ENCODE measurements at regions not wholly inside any gene's neighbourhood (a gene's known extent, or its start where the extent isn't known, plus 50 kb on each side); places are given as distances from the start of the nearest gene placed in this dataset.
"Not testable (repeated sequence)": the region's sequence is repeated elsewhere in the genome, so short reads cannot be mapped to it uniquely, and the experiment has no call there.

GRCh38 chr7:46279290-46279689 is 358.2 kb upstream of the IGFBP3 start:
- ChIA-PET CTCF (no interaction called here), POLR2A (no interaction called here)
- no peak for ATAC-seq
- DNase-seq, result no peak
- H3K27ac Mint-ChIP-seq, result no peak overlapping the region
- intact Hi-C loops (cut with micrococcal nuclease), result no loop called here
- H3K36me3 Mint-ChIP-seq (ENCODE audit: low read depth), result no peaks in the 10 kb centered on the region
- TF ChIP-seq CTCF (IDR thresholded peaks at IDR 0.05), result no peak
- no peaks in the 10 kb centered on the region for H3K4me1 Mint-ChIP-seq (ENCODE audit: low read depth)
- no peaks in the 10 kb centered on the region for H3K27me3 Mint-ChIP-seq
- no peak overlapping the region for H3K4me3 Mint-ChIP-seq
- peaks cover 2% of the 10 kb centered on the region for H3K9me3 Mint-ChIP-seq

- POLR2A ChIA-PET, result no interaction called here
- DNase-seq, result no peak
- Mint-ChIP-seq H3K9me3 (peaks cover 23% of the 10 kb centered on the region), H3K27me3 (no peaks in the 10 kb centered on the region), H3K27ac (no peak overlapping the region), H3K36me3 (ENCODE audit: low read depth) (no peaks in the 10 kb centered on the region), H3K4me3 (no peak overlapping the region), H3K4me1 (ENCODE audit: low read depth) (no peaks in the 10 kb centered on the region)
- intact Hi-C loops (cut with micrococcal nuclease), result no loop called here
- ATAC-seq, result no peak
- no peak for TF ChIP-seq CTCF (IDR thresholded peaks at IDR 0.05)
- CTCF ChIA-PET, result interaction anchor here (0.7 kb wide), 1 partner anchor 44 kb away, joined by 4 read pairs; no protein-coding TSS in a partner anchor
These were observed 343.6 kb upstream of the IGFBP3 start for GRCh38 chr7:46264646-46265045.

GRCh38 chr7:46261638-46262037 is 340.6 kb upstream of the IGFBP3 start:
- H3K4me3 Mint-ChIP-seq; intact Hi-C loops (cut with micrococcal nuclease); DNase-seq; H3K27me3 Mint-ChIP-seq; CTCF ChIA-PET; H3K4me1 Mint-ChIP-seq (ENCODE audit: low read depth); H3K36me3 Mint-ChIP-seq (ENCODE audit: low read depth); ATAC-seq; H3K27ac Mint-ChIP-seq; POLR2A ChIA-PET: not testable (repeated sequence)
- peaks cover 30% of the 10 kb centered on the region for H3K9me3 Mint-ChIP-seq

GRCh38 chr7:46259947-46260346 is 338.9 kb upstream of the IGFBP3 start:
- DNase-seq, result no peak
- H3K27ac Mint-ChIP-seq, result no peak overlapping the region
- CTCF ChIA-PET, result no interaction called here
- H3K4me3 Mint-ChIP-seq, result no peak overlapping the region
- peaks cover 30% of the 10 kb centered on the region for H3K9me3 Mint-ChIP-seq
- TF ChIP-seq CTCF (IDR thresholded peaks at IDR 0.05), result no peak
- no peaks in the 10 kb centered on the region for H3K4me1 Mint-ChIP-seq (ENCODE audit: low read depth)
- intact Hi-C loops (cut with micrococcal nuclease), result no loop called here
- H3K36me3 Mint-ChIP-seq (ENCODE audit: low read depth), result no peaks in the 10 kb centered on the region
- no peaks in the 10 kb centered on the region for H3K27me3 Mint-ChIP-seq
- ATAC-seq, result no peak
- POLR2A ChIA-PET, result no interaction called here

- peaks cover 26% of the 10 kb centered on the region for H3K9me3 Mint-ChIP-seq
- H3K4me1 Mint-ChIP-seq (ENCODE audit: low read depth), result no peaks in the 10 kb centered on the region
- intact Hi-C loops (cut with micrococcal nuclease), result no loop called here
- no peak overlapping the region for H3K4me3 Mint-ChIP-seq
- ChIA-PET CTCF (no interaction called here), POLR2A (no interaction called here)
- H3K27me3 Mint-ChIP-seq, result no peaks in the 10 kb centered on the region
- TF ChIP-seq CTCF (IDR thresholded peaks at IDR 0.05), result no peak
- DNase-seq (no peak), ATAC-seq (no peak)
- no peaks in the 10 kb centered on the region for H3K36me3 Mint-ChIP-seq (ENCODE audit: low read depth)
- no peak overlapping the region for H3K27ac Mint-ChIP-seq
These were observed 336.8 kb upstream of the IGFBP3 start for GRCh38 chr7:46257761-46258448.
